Bronchial epithelial cell (primary cell): ENCODE measurements at regions not wholly inside any gene's neighbourhood (a gene's known extent, or its start where the extent isn't known, plus 50 kb on each side); places are given as distances from the start of the nearest gene placed in this dataset.
A peak's percentile ranks its signal among the peaks of the same experiment; 100 is the strongest.

Experiments
- DNase-seq: peaks from one replicate; pipeline ENCODE4 v3.0.0-alpha.2; 2010; ENCODE audit warnings: low read depth
- FAIRE-seq: peaks from 2 replicates; lab custom pipeline; 2011; peaks lifted over from hg19 to GRCh38; lab: Jason Lieb, UNC
- H3K27me3 ChIP-seq: 2 replicates; pipeline ENCODE4 v1.5.1; 2011; ENCODE audit warnings: low read length; ENCODE audit not compliant: control insufficient read depth, insufficient read depth
- H3K36me3 ChIP-seq: 2 replicates; pipeline ENCODE4 v1.5.1; 2011; ENCODE audit warnings: low read length; ENCODE audit not compliant: control insufficient read depth, insufficient read depth
- H3K4me3 ChIP-seq: 2 replicates; pipeline ENCODE4 v1.5.1; 2011; ENCODE audit warnings: mild to moderate bottlenecking, low read depth, low read length, control low read depth
- CTCF ChIP-seq: IDR thresholded peaks from 2 replicates; pipeline ENCODE4 v1.5.1; 2011; ENCODE audit warnings: mild to moderate bottlenecking, moderate library complexity, low read length, control low read depth, inconsistent platforms; ENCODE audit not compliant: insufficient read depth, severe bottlenecking

GRCh38 chr11:8838248-8838647 is 72.7 kb upstream of the AKIP1 start:
- no peaks in the 10 kb centered on the region for H3K27me3 ChIP-seq

GRCh38 chr11:8839306-8839956 is 71.6 kb upstream of the AKIP1 start:
- no peak overlapping the region for H3K4me3 ChIP-seq
- no peaks in the 10 kb centered on the region for H3K36me3 ChIP-seq
- no peak for TF ChIP-seq CTCF
- DNase-seq (no peak), FAIRE-seq (no peak)
- H3K27me3 ChIP-seq: no peaks in the 10 kb centered on the region

More at GRCh38 chr11:8838248-8838647, 72.7 kb upstream of the AKIP1 start:
- no peak overlapping the region for H3K4me3 ChIP-seq
- TF ChIP-seq CTCF: no peak
- no peak for FAIRE-seq
- H3K36me3 ChIP-seq: no peaks in the 10 kb centered on the region
- no peak for DNase-seq

GRCh38 chr11:8839957-8840945 is 70.7 kb upstream of the AKIP1 start:
- DNase-seq (peak; percentile 59), FAIRE-seq (no peak)
- no peak overlapping the region for H3K4me3 ChIP-seq
- H3K27me3 ChIP-seq: no peaks in the 10 kb centered on the region
- no peak for TF ChIP-seq CTCF
- no peaks in the 10 kb centered on the region for H3K36me3 ChIP-seq

GRCh38 chr11:8841899-8842298 is 69.1 kb upstream of the AKIP1 start:
- Histone ChIP-seq H3K27me3 (no peaks in the 10 kb centered on the region), H3K36me3 (no peaks in the 10 kb centered on the region), H3K4me3 (no peak overlapping the region)
- TF ChIP-seq CTCF: no peak
- DNase-seq: peak; percentile 10
- FAIRE-seq: no peak

- Histone ChIP-seq H3K27me3 (no peaks in the 10 kb centered on the region), H3K36me3 (no peaks in the 10 kb centered on the region), H3K4me3 (no peak overlapping the region)
- DNase-seq (no peak), FAIRE-seq (no peak)
- TF ChIP-seq CTCF: no peak
Observed at GRCh38 chr11:8858808-8859207, 52.2 kb upstream of the AKIP1 start.
